GM10248 (cell line): ENCODE measurements at regions not wholly inside any gene's neighbourhood (a gene's known extent, or its start where the extent isn't known, plus 50 kb on each side); places are given as distances from the start of the nearest gene placed in this dataset.
"Not testable (repeated sequence)": the region's sequence is repeated elsewhere in the genome, so short reads cannot be mapped to it uniquely, and the experiment has no call there.

ENCODE experiments used
- CTCF ChIA-PET: fragments of 300-600 bp; sonication (Branson Sonifier 250); formaldehyde crosslinking; extraction: SDS; loops from one replicate; lab custom pipeline; 2021; ENCODE audit warnings: antibody characterized with exemption; lab: Yijun Ruan, JAX
- POLR2A ChIA-PET: fragments of 350-650 bp; sonication (Branson Sonifier 250); formaldehyde crosslinking; extraction: SDS; loops from one replicate; lab custom pipeline; 2020; ENCODE audit warnings: antibody characterized with exemption; lab: Yijun Ruan, JAX
- DNase-seq: peaks from one replicate; pipeline ENCODE4 v3.0.0; 2012; ENCODE audit errors: extremely low spot score
- CTCF ChIP-seq: IDR thresholded peaks from 2 replicates; pipeline ENCODE4 v1.5.1; 2012; ENCODE audit warnings: mild to moderate bottlenecking, low read depth; ENCODE audit errors: extremely low read depth, missing control alignments, control extremely low read depth

GRCh38 chr22:25420925-25421904 is 143.3 kb upstream of the GRK3 start:
- DNase-seq = peak; percentile 39

GRCh38 chr22:25426530-25427308 is 137.8 kb upstream of the GRK3 start:
- POLR2A ChIA-PET, DNase-seq: not testable (repeated sequence)
- CTCF ChIA-PET = interaction anchor here (0.8 to 1.4 kb wide), 4 partner anchors 10 to 21 kb away, joined by 3 to 7 read pairs (median 3); no protein-coding TSS in a partner anchor

More at GRCh38 chr22:25420925-25421904, 143.3 kb upstream of the GRK3 start:
- POLR2A ChIA-PET = no interaction called here
- CTCF ChIA-PET = interaction anchor here (0.7 to 1.9 kb wide), 4 partner anchors 10 to 68 kb away, joined by 3 to 6 read pairs (median 4); no protein-coding TSS in a partner anchor
- no peak for TF ChIP-seq CTCF

GRCh38 chr22:25431637-25432342 is 132.7 kb upstream of the GRK3 start:
- DNase-seq, POLR2A ChIA-PET: not testable (repeated sequence)
- CTCF ChIA-PET = interaction anchor here (1.3 to 3.4 kb wide), 3 partner anchors 11 to 15 kb away, joined by 3 to 11 read pairs (median 3); no protein-coding TSS in a partner anchor

- CTCF ChIA-PET = interaction anchor here (1.2 to 2.6 kb wide), 3 partner anchors 14 to 340 kb away, joined by 3 to 9 read pairs (median 4); no protein-coding TSS in a partner anchor
- DNase-seq, POLR2A ChIA-PET: not testable (repeated sequence)
Measured at GRCh38 chr22:25433381-25433970, 131.0 kb upstream of the GRK3 start.

GRCh38 chr22:25437414-25438160 is 126.9 kb upstream of the GRK3 start:
- TF ChIP-seq CTCF = no peak
- CTCF ChIA-PET = interaction anchor here (0.8 to 1.5 kb wide), 2 partner anchors 10 to 48 kb away, joined by 3 to 9 read pairs; no protein-coding TSS in a partner anchor
- POLR2A ChIA-PET = no interaction called here
- DNase-seq = no peak

- POLR2A ChIA-PET = no interaction called here
Measured at GRCh38 chr22:25447067-25447685, 117.3 kb upstream of the GRK3 start.

More at GRCh38 chr22:25447067-25447685, 117.3 kb upstream of the GRK3 start:
- TF ChIP-seq CTCF = no peak
- CTCF ChIA-PET = interaction anchor here (0.6 to 2.5 kb wide), 25 partner anchors 9 to 344 kb away, joined by 3 to 12 read pairs (median 4); no protein-coding TSS in a partner anchor
- DNase-seq = no peak
